Ishikawa (cell line): ENCODE measurements at regions not wholly inside any gene's neighbourhood (a gene's known extent, or its start where the extent isn't known, plus 50 kb on each side); places are given as distances from the start of the nearest gene placed in this dataset.

ENCODE experiments used
- CEBPB ChIP-seq: IDR thresholded peaks from 2 replicates; pipeline ENCODE4 v1.6.1; 2012
- CREB1 ChIP-seq: IDR thresholded peaks from 2 replicates; pipeline ENCODE4 v1.6.1; 2012; ENCODE audit warnings: low read depth
- EGR1 ChIP-seq: IDR thresholded peaks from 2 replicates; pipeline ENCODE4 v1.6.1; 2012
- EP300 ChIP-seq: IDR thresholded peaks from 2 replicates; pipeline ENCODE4 v1.6.1; 2012; ENCODE audit warnings: borderline replicate concordance
- MAX ChIP-seq: IDR thresholded peaks from 2 replicates; pipeline ENCODE4 v1.6.1; 2012
- NFIC ChIP-seq: IDR thresholded peaks from 2 replicates; pipeline ENCODE4 v1.6.1; 2012
- RAD21 ChIP-seq: IDR thresholded peaks from 2 replicates; pipeline ENCODE4 v1.6.1; 2012; ENCODE audit warnings: low read depth
- REST ChIP-seq: IDR thresholded peaks from 2 replicates; pipeline ENCODE4 v1.6.1; 2012; ENCODE audit warnings: low read depth, mild to moderate bottlenecking
- TAF1 ChIP-seq: IDR thresholded peaks from 2 replicates; pipeline ENCODE4 v1.6.1; 2012; ENCODE audit warnings: low read depth, mild to moderate bottlenecking
- TCF12 ChIP-seq: IDR thresholded peaks from 2 replicates; pipeline ENCODE4 v1.6.1; 2012; ENCODE audit warnings: low read depth
- TEAD4 ChIP-seq: IDR thresholded peaks from 2 replicates; pipeline ENCODE4 v1.6.1; 2012
- USF1 ChIP-seq: IDR thresholded peaks from 2 replicates; pipeline ENCODE4 v1.6.1; 2012

- TF ChIP-seq USF1 (no peak), NFIC (no peak), EP300 (no peak), TCF12 (no peak), CEBPB (no peak), CREB1 (no peak), RAD21 (no peak), REST (no peak), TEAD4 (no peak), EGR1 (no peak), MAX (no peak), TAF1 (no peak)
Measured at GRCh38 chr5:124090115-124090514, 578.1 kb downstream of the CSNK1G3 start.
